ENCODE measurements at regions not wholly inside any gene's neighbourhood (a gene's known extent, or its start where the extent isn't known, plus 50 kb on each side); places are given as distances from the start of the nearest gene placed in this dataset.

GRCh38 chr19:5213667-5214066, 126.9 kb downstream of the PTPRS start:
- TF ChIP-seq, protein P1, sequence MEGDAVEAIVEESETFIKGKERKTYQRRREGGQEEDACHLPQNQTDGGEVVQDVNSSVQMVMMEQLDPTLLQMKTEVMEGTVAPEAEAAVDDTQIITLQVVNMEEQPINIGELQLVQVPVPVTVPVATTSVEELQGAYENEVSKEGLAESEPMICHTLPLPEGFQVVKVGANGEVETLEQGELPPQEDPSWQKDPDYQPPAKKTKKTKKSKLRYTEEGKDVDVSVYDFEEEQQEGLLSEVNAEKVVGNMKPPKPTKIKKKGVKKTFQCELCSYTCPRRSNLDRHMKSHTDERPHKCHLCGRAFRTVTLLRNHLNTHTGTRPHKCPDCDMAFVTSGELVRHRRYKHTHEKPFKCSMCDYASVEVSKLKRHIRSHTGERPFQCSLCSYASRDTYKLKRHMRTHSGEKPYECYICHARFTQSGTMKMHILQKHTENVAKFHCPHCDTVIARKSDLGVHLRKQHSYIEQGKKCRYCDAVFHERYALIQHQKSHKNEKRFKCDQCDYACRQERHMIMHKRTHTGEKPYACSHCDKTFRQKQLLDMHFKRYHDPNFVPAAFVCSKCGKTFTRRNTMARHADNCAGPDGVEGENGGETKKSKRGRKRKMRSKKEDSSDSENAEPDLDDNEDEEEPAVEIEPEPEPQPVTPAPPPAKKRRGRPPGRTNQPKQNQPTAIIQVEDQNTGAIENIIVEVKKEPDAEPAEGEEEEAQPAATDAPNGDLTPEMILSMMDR (IDR thresholded peaks at IDR 0.05) = no peak
- TF ChIP-seq EP300 (IDR thresholded peaks at IDR 0.05; ENCODE audit: borderline replicate concordance in 1 of 2, low read depth in 1 of 2, low read length in 1 of 2) = no peak
- no peak for TF ChIP-seq POLR2AphosphoS5 (IDR thresholded peaks at IDR 0.05; ENCODE audit: low read depth, low read length)
- no peak for TF ChIP-seq TAF1 (IDR thresholded peaks at IDR 0.05; ENCODE audit: borderline replicate concordance, low read depth, low read length)
- TF ChIP-seq FOXM1 (IDR thresholded peaks at IDR 0.05; ENCODE audit: low read depth) = no peak
- no peak for TF ChIP-seq GATA2 (CRISPR knock-in tag; IDR thresholded peaks at IDR 0.05)

Measured in SK-N-SH (cell line).